Epithelial cell of esophagus (primary cell): ENCODE measurements at regions not wholly inside any gene's neighbourhood (a gene's known extent, or its start where the extent isn't known, plus 50 kb on each side); places are given as distances from the start of the nearest gene placed in this dataset.

ENCODE experiments used
- DNase-seq: peaks from one replicate; pipeline ENCODE4 v3.0.0; 2010; ENCODE audit warnings: low read depth
- H3K4me3 ChIP-seq: 2 replicates; pipeline ENCODE4 v1.5.1; 2011; ENCODE audit warnings: mild to moderate bottlenecking, low read length, control low read depth
- TF ChIP-seq, protein P1 (sequence below): IDR thresholded peaks from 2 replicates; pipeline ENCODE4 v1.5.1; 2011; ENCODE audit warnings: low read depth, mild to moderate bottlenecking, low read length, control low read depth, inconsistent platforms; ENCODE audit not compliant: insufficient read depth; ENCODE audit errors: missing control alignments

DNA sequence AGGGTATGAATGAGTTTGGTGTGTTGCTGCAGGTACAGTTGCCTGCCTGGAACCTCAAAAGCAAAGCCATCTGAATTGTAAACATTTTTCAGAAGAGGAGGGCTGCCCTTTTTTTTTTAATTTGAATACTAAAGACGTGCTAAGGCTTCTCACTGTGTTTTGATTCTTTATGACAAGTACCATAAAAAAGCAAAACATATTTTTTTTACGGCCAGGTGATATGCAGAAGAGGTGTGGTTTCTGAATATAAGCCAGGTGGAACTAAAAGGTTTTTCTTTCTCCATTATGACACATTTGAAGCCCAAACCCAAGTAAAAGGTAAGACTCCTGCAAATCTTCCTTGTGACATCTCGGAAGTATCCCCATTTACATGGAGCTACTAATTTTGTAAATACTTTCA, 246.3 kb downstream of the IRS1 start:
- TF ChIP-seq, protein P1, sequence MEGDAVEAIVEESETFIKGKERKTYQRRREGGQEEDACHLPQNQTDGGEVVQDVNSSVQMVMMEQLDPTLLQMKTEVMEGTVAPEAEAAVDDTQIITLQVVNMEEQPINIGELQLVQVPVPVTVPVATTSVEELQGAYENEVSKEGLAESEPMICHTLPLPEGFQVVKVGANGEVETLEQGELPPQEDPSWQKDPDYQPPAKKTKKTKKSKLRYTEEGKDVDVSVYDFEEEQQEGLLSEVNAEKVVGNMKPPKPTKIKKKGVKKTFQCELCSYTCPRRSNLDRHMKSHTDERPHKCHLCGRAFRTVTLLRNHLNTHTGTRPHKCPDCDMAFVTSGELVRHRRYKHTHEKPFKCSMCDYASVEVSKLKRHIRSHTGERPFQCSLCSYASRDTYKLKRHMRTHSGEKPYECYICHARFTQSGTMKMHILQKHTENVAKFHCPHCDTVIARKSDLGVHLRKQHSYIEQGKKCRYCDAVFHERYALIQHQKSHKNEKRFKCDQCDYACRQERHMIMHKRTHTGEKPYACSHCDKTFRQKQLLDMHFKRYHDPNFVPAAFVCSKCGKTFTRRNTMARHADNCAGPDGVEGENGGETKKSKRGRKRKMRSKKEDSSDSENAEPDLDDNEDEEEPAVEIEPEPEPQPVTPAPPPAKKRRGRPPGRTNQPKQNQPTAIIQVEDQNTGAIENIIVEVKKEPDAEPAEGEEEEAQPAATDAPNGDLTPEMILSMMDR, result no peak
- H3K4me3 ChIP-seq, result no peak overlapping the region
- DNase-seq, result no peak

DNA sequence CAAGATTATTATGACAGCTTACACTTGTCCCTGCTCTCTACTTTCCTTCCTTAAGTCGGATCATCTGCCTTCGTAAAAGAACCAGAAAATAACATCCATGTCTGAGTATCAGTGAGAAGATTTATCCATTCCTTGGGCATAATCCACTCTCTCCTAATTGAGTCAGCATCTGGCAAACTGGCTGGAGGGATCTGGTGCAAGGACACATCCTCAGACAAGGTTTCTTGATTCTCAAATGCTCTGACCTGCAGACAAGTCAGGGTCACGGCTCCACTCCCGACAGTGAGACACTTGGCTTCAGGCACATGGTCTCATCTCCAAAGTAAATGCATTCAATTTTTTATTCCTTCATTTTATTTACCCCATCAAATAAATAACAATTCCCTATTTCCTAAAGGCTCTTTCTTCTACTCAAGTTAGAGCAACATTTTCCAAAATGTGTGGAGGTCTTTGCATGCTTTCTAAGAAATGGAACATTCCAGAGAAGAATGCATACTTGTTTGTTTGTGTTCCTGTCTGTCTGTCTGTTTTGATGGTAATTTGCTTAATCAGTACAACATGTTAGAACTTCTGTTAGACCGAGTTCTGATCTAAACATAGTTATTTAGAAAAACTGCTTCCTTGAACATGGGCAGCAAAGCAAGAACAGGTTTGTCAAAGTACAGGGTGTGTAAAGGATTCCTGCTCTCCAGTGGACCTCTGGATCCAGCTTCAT, 246.9 kb downstream of the IRS1 start:
- no peak for DNase-seq
- TF ChIP-seq, protein P1, result no peak
- no peak overlapping the region for H3K4me3 ChIP-seq

DNA sequence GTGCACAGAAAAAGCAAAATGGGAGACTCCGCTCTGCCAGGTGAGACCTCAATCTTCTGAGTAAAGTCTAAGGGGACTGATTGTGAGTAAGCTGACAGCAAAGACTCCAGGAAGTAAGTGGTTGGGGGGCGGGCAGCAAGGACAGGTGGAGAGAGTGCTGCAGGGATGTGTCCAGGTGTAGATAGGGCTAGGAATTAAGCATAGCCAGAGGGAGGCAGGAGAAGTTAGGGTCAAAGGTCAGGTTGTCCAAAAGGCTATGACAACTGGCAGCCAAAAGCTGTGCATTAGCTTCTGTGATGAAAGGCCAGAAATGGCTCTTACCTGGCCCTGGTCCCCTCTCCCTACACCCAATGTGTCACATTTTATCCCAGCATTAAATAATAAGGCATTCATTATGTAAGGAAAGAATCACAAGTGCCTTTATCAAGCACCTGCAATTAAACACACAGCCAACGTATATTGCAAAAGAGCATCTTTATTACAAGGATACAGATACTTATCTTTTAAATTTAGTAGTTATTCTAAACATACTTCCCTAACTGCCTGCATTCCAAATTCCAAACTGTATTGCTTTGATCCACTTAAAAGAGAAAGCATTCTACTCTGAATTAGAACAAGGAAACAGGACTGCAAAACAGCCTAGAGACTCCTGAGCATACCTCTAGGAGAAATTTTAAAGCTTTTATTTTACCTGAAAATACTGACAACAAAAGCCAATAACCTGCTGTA, 247.9 kb downstream of the IRS1 start:
- H3K4me3 ChIP-seq, result no peak overlapping the region
- TF ChIP-seq, protein P1, result no peak
- DNase-seq, result no peak

DNA sequence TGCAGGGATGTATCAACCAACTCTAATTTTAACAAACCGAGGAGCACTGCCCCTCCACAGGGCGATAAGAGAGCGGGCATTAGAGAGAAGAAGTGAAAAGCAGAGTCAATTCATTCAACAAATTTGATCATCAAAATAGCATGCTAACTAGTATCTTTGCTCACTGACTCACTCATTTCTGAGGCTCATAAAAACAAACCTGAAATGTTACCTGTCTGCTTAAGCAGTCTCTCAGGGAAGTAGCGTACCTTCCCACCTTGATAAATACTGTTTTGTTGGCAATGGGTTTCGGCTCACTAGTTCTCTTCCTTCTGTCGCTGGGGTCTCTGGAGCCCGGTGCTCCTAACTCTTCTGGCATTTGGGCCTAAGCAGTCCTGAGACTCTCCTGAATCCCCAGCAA, 248.8 kb downstream of the IRS1 start:
- DNase-seq, result no peak
- TF ChIP-seq, protein P1, result no peak
- no peak overlapping the region for H3K4me3 ChIP-seq

DNA sequence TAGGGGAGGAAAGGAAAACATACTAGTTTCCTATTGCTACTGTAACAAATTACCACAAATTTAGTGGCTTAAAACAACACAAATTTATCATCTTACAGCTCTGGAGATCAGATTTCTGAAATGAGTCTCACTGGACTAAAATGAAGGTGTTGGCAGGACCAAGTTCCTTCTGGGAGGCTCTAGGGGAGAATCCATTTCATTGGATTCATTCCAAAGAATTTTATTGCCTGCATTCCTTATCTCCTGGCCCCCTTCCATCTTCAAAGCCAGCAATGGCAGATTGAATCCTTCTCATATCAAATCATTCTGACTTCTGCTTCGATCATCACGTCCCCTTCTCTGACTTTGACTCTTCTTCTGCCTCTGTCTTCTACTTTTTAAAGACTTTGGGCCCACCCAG, 250.9 kb downstream of the IRS1 start:
- TF ChIP-seq, protein P1, result no peak
- DNase-seq, result no peak
- H3K4me3 ChIP-seq, result no peak overlapping the region

DNA sequence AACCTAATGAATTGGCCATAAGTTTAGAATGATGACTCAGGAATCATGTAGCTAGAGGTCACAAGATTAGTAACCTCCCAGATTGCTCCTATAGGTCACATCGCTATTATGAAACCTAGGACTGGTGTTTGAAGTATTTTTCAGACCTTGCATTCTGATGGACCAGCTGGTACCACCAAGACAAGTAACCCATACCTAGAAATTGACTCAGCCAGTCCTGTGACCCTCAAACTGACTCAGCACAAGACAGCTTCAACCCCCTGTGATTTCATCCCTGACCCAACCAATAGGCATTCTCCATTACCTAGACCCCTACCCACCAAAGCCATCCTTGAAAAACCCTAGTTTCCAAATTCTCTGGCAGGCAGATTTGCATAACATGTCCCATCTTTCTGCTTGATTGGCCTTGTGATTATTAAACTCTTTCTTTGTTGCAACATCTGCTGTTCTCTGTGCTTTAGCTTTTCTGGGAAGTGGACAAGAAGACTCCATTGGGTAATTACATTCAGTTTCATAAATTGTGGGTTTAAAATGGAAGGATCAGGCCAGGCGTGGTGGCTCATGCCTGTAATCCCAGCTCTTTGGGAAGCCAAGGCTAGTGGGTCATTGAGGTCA, 254.9 kb downstream of the IRS1 start:
- no peak for DNase-seq
- H3K4me3 ChIP-seq, result no peak overlapping the region
- TF ChIP-seq, protein P1, result no peak
